HG03097 (cell line): ENCODE measurements at regions not wholly inside any gene's neighbourhood (a gene's known extent, or its start where the extent isn't known, plus 50 kb on each side); places are given as distances from the start of the nearest gene placed in this dataset.

Experiments used
- ATAC-seq: cut with Tn5 transposase; IDR thresholded peaks from one replicate; pipeline ENCODE4 v1.9.1; 2021; ENCODE audit not compliant: unreplicated experiment, low FRiP score

GRCh38 chr9:84393266-84393950, 52.9 kb upstream of the SLC28A3 start:
- ATAC-seq = no peak

- no peak for ATAC-seq
These were observed 53.5 kb upstream of the SLC28A3 start for GRCh38 chr9:84394036-84394435.

GRCh38 chr9:84397151-84397728, 56.7 kb upstream of the SLC28A3 start:
- ATAC-seq = peak; percentile 71

GRCh38 chr9:84397822-84398221, 57.3 kb upstream of the SLC28A3 start:
- ATAC-seq = no peak

- ATAC-seq = no peak
These were observed 62.0 kb upstream of the SLC28A3 start for GRCh38 chr9:84402517-84402916.

- no peak for ATAC-seq
These were observed 62.7 kb upstream of the SLC28A3 start for GRCh38 chr9:84403288-84403687.

- ATAC-seq = no peak
These were observed 63.6 kb upstream of the SLC28A3 start for GRCh38 chr9:84404095-84404686.

GRCh38 chr9:84405667-84406066, 65.1 kb upstream of the SLC28A3 start:
- no peak for ATAC-seq

- no peak for ATAC-seq
These were observed 67.9 kb upstream of the SLC28A3 start for GRCh38 chr9:84408416-84408815.

- no peak for ATAC-seq
These were observed 71.2 kb upstream of the SLC28A3 start for GRCh38 chr9:84411683-84412267.

GRCh38 chr9:84412654-84413053, 72.1 kb upstream of the SLC28A3 start:
- no peak for ATAC-seq

GRCh38 chr9:84413301-84413700, 72.7 kb upstream of the SLC28A3 start:
- no peak for ATAC-seq

GRCh38 chr9:84419031-84419602, 78.6 kb upstream of the SLC28A3 start:
- no peak for ATAC-seq

GRCh38 chr9:84424931-84425330, 84.4 kb upstream of the SLC28A3 start:
- no peak for ATAC-seq

- no peak for ATAC-seq
These were observed 92.2 kb upstream of the SLC28A3 start for GRCh38 chr9:84432746-84433145.

- ATAC-seq = no peak
These were observed 95.3 kb upstream of the SLC28A3 start for GRCh38 chr9:84435902-84436301.

GRCh38 chr9:84436386-84437109, 96.0 kb upstream of the SLC28A3 start:
- ATAC-seq = no peak

- no peak for ATAC-seq
These were observed 97.8 kb upstream of the SLC28A3 start for GRCh38 chr9:84438391-84438790.

GRCh38 chr9:84439250-84439649, 98.7 kb upstream of the SLC28A3 start:
- no peak for ATAC-seq

GRCh38 chr9:84442712-84443111, 102.2 kb upstream of the SLC28A3 start:
- no peak for ATAC-seq

- ATAC-seq = no peak
These were observed 105.2 kb upstream of the SLC28A3 start for GRCh38 chr9:84445737-84446136.
